Astrocyte of the cerebellum (primary cell): ENCODE measurements at regions not wholly inside any gene's neighbourhood (a gene's known extent, or its start where the extent isn't known, plus 50 kb on each side); places are given as distances from the start of the nearest gene placed in this dataset.

Experiments used
- DNase-seq: peaks from one replicate; pipeline ENCODE4 v3.0.0-alpha.2; 2011; ENCODE audit warnings: low read depth
- H3K4me3 ChIP-seq: 2 replicates; pipeline ENCODE4 v1.5.1; 2011; ENCODE audit warnings: mild to moderate bottlenecking, low read depth, low read length, moderate library complexity
- CTCF ChIP-seq: IDR thresholded peaks from 2 replicates; pipeline ENCODE4 v1.5.1; 2012; ENCODE audit warnings: low read length, low read depth, moderate library complexity, mild to moderate bottlenecking; ENCODE audit errors: missing control alignments
- in situ Hi-C: cut with HindIII; loops from 2 replicates; pipeline ENCODE4 v1.10.0; 2017; ENCODE audit warnings: low sequenced_read_pairs

DNA sequence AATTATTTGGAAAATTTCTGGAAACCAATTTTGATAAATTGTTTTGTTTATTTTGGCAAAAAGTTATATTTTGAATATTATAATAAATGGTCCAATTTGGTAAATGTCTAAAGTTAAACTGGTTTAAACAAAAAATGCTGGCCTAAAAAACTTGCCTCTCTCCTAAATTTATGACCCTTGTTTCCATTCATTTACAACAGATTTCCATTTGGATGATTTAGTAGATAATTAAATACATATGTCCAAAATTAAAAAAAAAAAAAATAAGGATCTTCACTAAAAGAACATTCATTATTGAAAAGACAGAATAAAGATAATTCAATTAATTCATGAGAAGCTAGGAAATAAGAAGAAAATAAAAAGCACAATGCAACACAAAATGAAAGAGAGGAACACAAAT is 449.5 kb downstream of the SPRY1 start:
- no peak overlapping the region for H3K4me3 ChIP-seq
- no peak for DNase-seq
- TF ChIP-seq CTCF: no peak
- in situ Hi-C loops: no loop called here

- no peak for DNase-seq
- H3K4me3 ChIP-seq: no peak overlapping the region
- TF ChIP-seq CTCF: no peak
- in situ Hi-C loops: no loop called here
Measured at GRCh38 chr4:123846561-123846960, 450.0 kb downstream of the SPRY1 start.

- DNase-seq: no peak
- TF ChIP-seq CTCF: no peak
- H3K4me3 ChIP-seq: no peak overlapping the region
- in situ Hi-C loops: no loop called here
Measured at GRCh38 chr4:123848606-123849005, 452.0 kb downstream of the SPRY1 start.

DNA sequence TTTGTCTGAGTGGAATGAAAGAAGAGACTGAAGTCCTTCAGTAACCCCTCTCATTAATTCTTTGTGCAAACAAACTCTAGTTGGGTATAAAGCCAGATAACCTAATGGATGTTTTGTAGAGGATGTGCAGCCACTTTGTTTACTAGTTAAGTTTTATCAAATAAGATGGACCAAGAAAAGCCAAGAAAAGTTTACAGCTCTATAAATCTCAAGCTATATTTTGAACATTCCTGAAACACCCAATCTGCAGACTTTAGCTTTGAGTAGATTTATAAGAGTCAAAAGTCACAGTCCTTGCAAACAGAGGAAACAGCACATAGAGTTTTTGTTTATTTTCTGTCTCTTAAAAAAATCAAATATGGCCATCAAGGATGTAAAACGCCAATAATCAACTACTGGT is 452.9 kb downstream of the SPRY1 start:
- DNase-seq: no peak
- in situ Hi-C loops: no loop called here
- no peak for TF ChIP-seq CTCF
- no peak overlapping the region for H3K4me3 ChIP-seq

GRCh38 chr4:123851521-123851920 is 454.9 kb downstream of the SPRY1 start:
- in situ Hi-C loops: no loop called here

GRCh38 chr4:123853651-123854050 is 457.1 kb downstream of the SPRY1 start:
- DNase-seq: no peak
- in situ Hi-C loops: no loop called here
- H3K4me3 ChIP-seq: no peak overlapping the region
- no peak for TF ChIP-seq CTCF

More at GRCh38 chr4:123851521-123851920, 454.9 kb downstream of the SPRY1 start:
- no peak overlapping the region for H3K4me3 ChIP-seq
- TF ChIP-seq CTCF: no peak
- no peak for DNase-seq
